ENCODE measurements at regions not wholly inside any gene's neighbourhood (a gene's known extent, or its start where the extent isn't known, plus 50 kb on each side); places are given as distances from the start of the nearest gene placed in this dataset.

DNA sequence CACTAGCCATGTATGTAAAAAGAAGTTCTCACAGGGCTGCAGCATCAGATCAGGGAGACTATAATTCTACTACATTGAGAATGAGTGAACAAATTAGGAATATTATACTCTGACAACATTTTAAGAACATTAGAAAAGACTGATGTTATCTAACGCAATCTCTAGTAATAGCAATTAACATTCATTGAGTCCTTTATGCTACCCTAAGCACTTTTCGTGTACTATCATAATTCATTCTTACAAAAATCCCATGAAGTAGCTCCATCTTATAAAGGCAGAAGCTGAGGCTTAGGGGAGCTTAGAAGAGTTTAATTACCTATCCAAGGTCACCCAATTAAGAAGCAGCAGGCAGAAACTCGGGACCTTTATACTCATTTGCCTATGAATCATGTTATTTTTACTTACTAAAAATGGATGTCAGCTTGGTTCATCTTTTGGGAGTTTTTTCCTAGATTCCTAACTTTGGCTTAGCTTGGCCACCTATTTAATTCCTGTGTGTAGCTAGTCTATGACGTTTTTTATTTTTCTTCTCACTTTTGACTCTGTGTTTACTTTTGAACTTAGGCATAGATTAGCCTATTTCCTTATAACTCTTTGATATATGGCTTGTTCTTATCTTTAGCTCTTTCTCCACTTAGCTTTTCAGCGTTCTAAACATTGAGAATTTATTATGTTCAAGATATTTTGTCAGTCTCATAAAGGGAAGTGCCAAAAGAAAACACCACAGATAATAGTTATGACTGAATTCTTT is 333.5 kb upstream of the DCN start:
- TF ChIP-seq CTCF (IDR thresholded peaks at IDR 0.05): no peak

GRCh38 chr12:91513313-91513712 is 330.7 kb upstream of the DCN start:
- no peak for TF ChIP-seq CTCF (IDR thresholded peaks at IDR 0.05)

DNA sequence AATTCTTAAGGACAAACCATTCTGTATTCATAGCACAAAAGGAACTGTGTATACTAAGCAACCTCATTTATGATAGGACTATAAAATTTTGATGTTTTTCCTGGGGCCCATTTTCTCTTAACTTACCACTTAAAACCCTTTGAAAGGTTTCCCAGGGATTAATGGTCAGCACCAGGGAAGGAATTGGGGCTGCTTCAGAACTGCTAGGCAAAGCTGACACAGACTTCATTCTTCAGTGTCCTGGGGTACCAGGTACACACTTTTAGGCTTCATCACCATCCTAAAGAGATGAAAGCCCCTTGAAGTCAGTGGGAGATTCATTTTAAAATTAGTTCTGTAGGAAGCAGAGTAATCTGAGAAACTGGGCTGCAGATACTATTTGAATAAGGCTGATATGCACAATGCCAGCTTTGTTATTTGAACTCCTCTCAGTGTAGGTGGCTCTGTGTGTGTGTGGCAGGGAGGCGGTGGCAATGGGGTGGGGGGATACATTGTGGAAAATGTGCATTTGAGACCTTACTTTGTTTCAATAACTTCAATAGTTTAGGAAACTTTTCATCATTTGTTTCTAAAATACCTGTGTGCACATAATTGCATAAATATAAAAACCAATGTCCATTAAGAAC is 329.3 kb upstream of the DCN start:
- TF ChIP-seq CTCF (IDR thresholded peaks at IDR 0.05): no peak

GRCh38 chr12:91507754-91508153 is 325.1 kb upstream of the DCN start:
- no peak for TF ChIP-seq CTCF (IDR thresholded peaks at IDR 0.05)

DNA sequence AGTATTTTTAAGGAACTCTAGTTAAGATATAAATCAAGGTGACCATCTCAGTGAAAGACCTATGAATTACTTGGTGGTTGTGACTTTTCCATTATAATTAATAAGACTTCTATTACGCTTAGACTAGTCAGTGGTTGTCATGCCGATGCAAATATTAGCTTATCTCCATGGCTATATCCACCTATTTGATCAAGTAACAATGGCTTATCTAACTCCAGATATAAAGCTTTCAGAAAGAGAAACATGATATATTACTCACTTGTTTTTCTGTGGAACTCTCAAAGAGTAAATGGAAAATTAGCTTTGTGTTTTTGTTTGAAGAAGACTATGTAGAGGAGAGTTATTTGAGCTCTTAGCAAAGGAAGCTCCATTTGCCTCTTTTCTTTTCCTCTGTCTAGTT is 323.8 kb upstream of the DCN start:
- TF ChIP-seq CTCF (IDR thresholded peaks at IDR 0.05): no peak

- no peak for TF ChIP-seq CTCF (IDR thresholded peaks at IDR 0.05)
Observed at GRCh38 chr12:91505006-91505405, 322.4 kb upstream of the DCN start.

DNA sequence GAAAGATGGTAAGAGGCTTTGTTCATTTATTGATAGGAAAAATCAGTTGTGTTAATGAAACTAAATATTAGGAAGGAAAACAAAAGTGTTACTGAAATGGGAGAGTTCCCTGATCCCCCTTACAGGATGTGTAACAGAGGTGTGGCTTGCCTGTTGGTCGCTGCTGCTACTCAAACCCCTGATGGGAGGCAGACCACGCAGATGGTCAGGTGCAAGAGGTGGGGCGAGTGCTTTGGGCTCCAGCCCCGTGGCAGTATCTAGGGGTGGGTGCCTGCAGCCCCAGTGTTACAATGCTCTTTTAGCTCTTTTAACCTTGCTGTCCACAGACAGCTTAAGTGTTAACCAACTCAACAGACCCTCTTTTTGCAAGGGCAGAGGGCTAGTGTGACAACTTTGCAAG is 319.6 kb upstream of the DCN start:
- no peak for TF ChIP-seq CTCF (IDR thresholded peaks at IDR 0.05)
